Ammon's horn (tissue), 1 donor: ENCODE measurements at regions not wholly inside any gene's neighbourhood (a gene's known extent, or its start where the extent isn't known, plus 50 kb on each side); places are given as distances from the start of the nearest gene placed in this dataset.
"Not testable (repeated sequence)": the region's sequence is repeated elsewhere in the genome, so short reads cannot be mapped to it uniquely, and the experiment has no call there.

Experiments
- DNase-seq: peaks from one replicate; pipeline ENCODE4 v3.0.0-alpha.2; 2016; ENCODE audit warnings: low spot score

DNA sequence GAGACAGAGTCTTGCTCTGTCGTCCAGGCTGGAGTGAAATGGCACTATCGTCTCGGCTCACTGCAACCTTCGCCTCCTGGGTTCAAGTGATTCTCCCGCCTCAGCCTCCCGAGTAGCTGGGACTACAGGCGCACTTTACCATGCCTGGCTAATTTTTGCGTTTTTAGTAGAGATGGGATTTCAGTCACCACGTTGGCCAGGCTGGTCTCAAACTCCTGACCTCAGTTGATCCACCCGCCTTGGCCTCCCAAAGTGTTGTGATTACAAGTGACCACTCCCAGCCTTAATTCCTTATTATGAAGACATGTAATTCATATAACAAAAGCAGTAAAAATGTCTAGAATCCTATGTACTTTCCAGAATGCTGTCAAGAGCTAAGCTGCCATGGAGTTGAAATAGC is 434.5 kb upstream of the ZNG1F start:
- DNase-seq = not testable (repeated sequence)

DNA sequence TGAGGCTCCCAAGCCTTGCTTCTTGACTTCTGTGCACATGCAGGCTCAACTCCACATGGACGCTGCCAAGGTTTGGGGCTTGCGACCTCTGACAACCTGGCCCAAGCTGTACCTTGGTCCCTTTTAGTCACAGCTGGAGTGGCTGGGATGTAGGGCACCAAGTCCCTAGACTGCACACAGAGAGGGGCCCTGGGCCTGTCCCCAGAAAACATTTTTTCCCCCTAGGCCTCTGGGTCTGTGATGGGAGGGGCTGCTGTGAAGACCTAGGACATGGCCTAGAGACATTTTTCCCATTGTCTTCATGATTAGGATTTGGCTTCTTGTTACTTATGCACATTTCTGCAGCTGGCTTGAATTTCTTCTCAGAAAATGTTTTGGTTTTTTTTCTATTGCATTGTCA is 430.1 kb upstream of the ZNG1F start:
- not testable (repeated sequence) for DNase-seq

DNA sequence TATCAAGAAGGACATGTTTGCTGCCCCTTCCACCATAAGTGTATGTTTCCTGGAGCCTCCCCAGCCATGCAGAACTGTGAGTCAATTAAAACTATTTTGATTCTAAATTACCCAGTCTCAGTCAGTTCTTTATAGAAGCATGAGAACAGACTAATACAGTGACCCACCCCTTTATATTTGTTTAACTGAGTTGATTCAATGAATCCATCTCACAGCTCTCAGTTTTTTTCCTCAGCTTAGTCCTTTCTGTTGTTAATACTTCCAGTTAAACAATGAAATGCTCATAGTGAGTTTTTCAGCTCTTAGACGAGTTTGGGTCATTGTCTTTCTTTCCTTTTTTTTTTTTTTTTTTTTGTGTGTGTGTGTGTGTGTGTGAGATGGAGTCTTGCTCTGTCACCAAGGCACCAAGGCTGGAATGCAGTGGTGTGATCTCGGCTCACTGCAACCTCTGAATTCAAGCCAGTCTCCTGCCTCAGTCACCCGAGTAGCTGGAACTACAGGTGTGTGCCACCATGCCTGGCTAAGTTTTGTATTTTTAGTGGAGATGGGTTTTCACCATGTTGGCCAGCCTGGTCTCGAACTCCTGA is 417.9 kb upstream of the ZNG1F start:
- not testable (repeated sequence) for DNase-seq

DNA sequence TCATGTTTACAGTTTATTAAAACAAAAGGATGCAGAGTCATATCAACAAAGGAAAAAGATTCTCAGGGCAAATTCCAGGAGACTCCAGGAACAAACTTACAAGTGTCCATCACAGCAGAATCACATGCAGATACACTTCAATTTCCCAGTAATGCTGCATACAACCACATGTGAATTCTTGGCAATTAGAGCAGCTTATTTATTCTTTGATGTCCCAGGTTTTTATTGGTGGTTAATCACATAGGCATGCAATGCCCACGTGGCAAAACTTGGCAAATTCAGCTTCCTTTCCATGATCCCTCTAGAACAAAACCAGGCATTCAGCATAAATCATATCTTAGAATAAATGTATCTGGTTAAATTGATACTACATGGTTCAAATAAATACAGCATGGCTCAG is 376.5 kb upstream of the ZNG1F start:
- DNase-seq = not testable (repeated sequence)
